DND-41 (cell line): ENCODE measurements at regions not wholly inside any gene's neighbourhood (a gene's known extent, or its start where the extent isn't known, plus 50 kb on each side); places are given as distances from the start of the nearest gene placed in this dataset.

Source experiments
- CTCF ChIP-seq: IDR thresholded peaks from 2 replicates; pipeline ENCODE4 v1.5.1; 2012; ENCODE audit warnings: borderline replicate concordance, low read length, moderate library complexity, mild to moderate bottlenecking; ENCODE audit not compliant: poor library complexity, severe bottlenecking; ENCODE audit errors: extremely low read depth
- EZH2 ChIP-seq: IDR thresholded peaks from 3 replicates; pipeline ENCODE4 v1.6.1; 2012; ENCODE audit warnings: borderline replicate concordance, low read depth, mild to moderate bottlenecking, moderate library complexity, low read length, inconsistent platforms; ENCODE audit not compliant: severe bottlenecking

- TF ChIP-seq CTCF (no peak), EZH2 (no peak)
Observed at GRCh38 chr5:44022622-44023021, 366.6 kb downstream of the FGF10 start.
